ENCODE measurements at regions not wholly inside any gene's neighbourhood (a gene's known extent, or its start where the extent isn't known, plus 50 kb on each side); places are given as distances from the start of the nearest gene placed in this dataset.

- no peak for DNase-seq (ENCODE audit: low spot score)
These were observed 58.9 kb downstream of the NUDT11 start for GRCh38 chrX:51437521-51437920.

- no peak for DNase-seq (ENCODE audit: low spot score)
These were observed 61.3 kb downstream of the NUDT11 start for GRCh38 chrX:51435101-51435500.

GRCh38 chrX:51421972-51422597 lies 74.3 kb downstream of the NUDT11 start:
- DNase-seq (ENCODE audit: low spot score) = no peak

GRCh38 chrX:51420610-51421009 lies 75.8 kb downstream of the NUDT11 start:
- peak; percentile 10 for DNase-seq (ENCODE audit: low spot score)

- no peak for DNase-seq (ENCODE audit: low spot score)
These were observed 75.8 kb downstream of the NUDT10 start for GRCh38 chrX:51408462-51408861.

- no peak for DNase-seq (ENCODE audit: low spot score)
These were observed 75.1 kb downstream of the NUDT10 start for GRCh38 chrX:51407520-51408409.

- DNase-seq (ENCODE audit: low spot score) = no peak
These were observed 74.3 kb downstream of the NUDT10 start for GRCh38 chrX:51406688-51407519.

GRCh38 chrX:51404445-51404844 lies 71.8 kb downstream of the NUDT10 start:
- DNase-seq (ENCODE audit: low spot score) = no peak

GRCh38 chrX:51395810-51396728 lies 63.4 kb downstream of the NUDT10 start:
- DNase-seq (ENCODE audit: low spot score) = peak; percentile 46

GRCh38 chrX:51395480-51395809 lies 62.8 kb downstream of the NUDT10 start:
- DNase-seq (ENCODE audit: low spot score) = no peak

Measured in germinal center (tissue), 1 donor.